GM19043 (cell line): ENCODE measurements at regions not wholly inside any gene's neighbourhood (a gene's known extent, or its start where the extent isn't known, plus 50 kb on each side); places are given as distances from the start of the nearest gene placed in this dataset.

Source experiments
- ATAC-seq: cut with Tn5 transposase; IDR thresholded peaks from one replicate; pipeline ENCODE4 v1.9.1; 2021; ENCODE audit warnings: low read depth; ENCODE audit not compliant: unreplicated experiment

- no peak for ATAC-seq
Observed at GRCh38 chr13:104163866-104164630, 1097.8 kb upstream of the SLC10A2 start.

GRCh38 chr13:104160536-104160935, 1094.3 kb upstream of the SLC10A2 start:
- no peak for ATAC-seq

GRCh38 chr13:104143760-104144416, 1077.7 kb upstream of the SLC10A2 start:
- ATAC-seq, result no peak

- ATAC-seq, result no peak
Observed at GRCh38 chr13:104140552-104140951, 1074.3 kb upstream of the SLC10A2 start.

GRCh38 chr13:104137416-104137815, 1071.2 kb upstream of the SLC10A2 start:
- no peak for ATAC-seq

- ATAC-seq, result no peak
Observed at GRCh38 chr13:104132849-104133248, 1066.6 kb upstream of the SLC10A2 start.

- no peak for ATAC-seq
Observed at GRCh38 chr13:104114101-104114500, 1047.9 kb upstream of the SLC10A2 start.

GRCh38 chr13:104111031-104111430, 1044.8 kb upstream of the SLC10A2 start:
- ATAC-seq, result no peak

GRCh38 chr13:104106705-104107393, 1040.6 kb upstream of the SLC10A2 start:
- ATAC-seq, result no peak

- ATAC-seq, result no peak
Observed at GRCh38 chr13:104105418-104106355, 1039.5 kb upstream of the SLC10A2 start.

GRCh38 chr13:104099750-104100149, 1033.5 kb upstream of the SLC10A2 start:
- ATAC-seq, result no peak

- ATAC-seq, result no peak
Observed at GRCh38 chr13:104098421-104098820, 1032.2 kb upstream of the SLC10A2 start.

- no peak for ATAC-seq
Observed at GRCh38 chr13:104086759-104087158, 1020.5 kb upstream of the SLC10A2 start.

- ATAC-seq, result no peak
Observed at GRCh38 chr13:104086210-104086609, 1020.0 kb upstream of the SLC10A2 start.

- no peak for ATAC-seq
Observed at GRCh38 chr13:104085611-104086010, 1019.4 kb upstream of the SLC10A2 start.

GRCh38 chr13:104074326-104074725, 1008.1 kb upstream of the SLC10A2 start:
- ATAC-seq, result no peak

GRCh38 chr13:104071806-104072205, 1005.6 kb upstream of the SLC10A2 start:
- ATAC-seq, result no peak

GRCh38 chr13:104065328-104065727, 999.1 kb upstream of the SLC10A2 start:
- no peak for ATAC-seq

GRCh38 chr13:104057861-104058260, 991.6 kb upstream of the SLC10A2 start:
- no peak for ATAC-seq

- no peak for ATAC-seq
Observed at GRCh38 chr13:104045907-104046306, 979.7 kb upstream of the SLC10A2 start.
